GM19099 (cell line): ENCODE measurements at regions not wholly inside any gene's neighbourhood (a gene's known extent, or its start where the extent isn't known, plus 50 kb on each side); places are given as distances from the start of the nearest gene placed in this dataset.

Source experiments
- POLR2A ChIP-seq: IDR thresholded peaks from 3 replicates; pipeline ENCODE4 v1.6.1; 2011; ENCODE audit warnings: low read depth; ENCODE audit not compliant: insufficient read length; ENCODE audit errors: extremely low read depth

DNA sequence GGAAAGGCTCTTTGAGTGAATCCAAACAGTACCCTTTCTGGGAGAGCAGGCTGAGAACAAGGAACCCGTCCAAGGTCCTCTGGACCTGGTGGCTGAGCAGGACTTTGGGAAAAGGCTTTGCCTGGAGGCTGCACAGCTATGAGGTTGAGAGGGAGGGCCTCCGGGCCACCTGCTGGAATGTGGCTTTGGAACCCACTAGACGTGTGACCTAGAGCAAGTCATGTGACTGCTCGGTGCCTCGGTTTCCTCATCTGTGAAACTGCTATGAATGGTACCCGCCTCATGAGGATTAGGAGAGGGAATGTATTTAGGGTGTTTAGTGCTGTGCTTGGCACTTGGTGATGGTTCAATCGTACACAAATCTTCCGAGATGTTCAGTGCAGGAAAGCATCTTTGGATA lies 50.4 kb downstream of the HAPSTR1 start:
- no peak for TF ChIP-seq POLR2A

DNA sequence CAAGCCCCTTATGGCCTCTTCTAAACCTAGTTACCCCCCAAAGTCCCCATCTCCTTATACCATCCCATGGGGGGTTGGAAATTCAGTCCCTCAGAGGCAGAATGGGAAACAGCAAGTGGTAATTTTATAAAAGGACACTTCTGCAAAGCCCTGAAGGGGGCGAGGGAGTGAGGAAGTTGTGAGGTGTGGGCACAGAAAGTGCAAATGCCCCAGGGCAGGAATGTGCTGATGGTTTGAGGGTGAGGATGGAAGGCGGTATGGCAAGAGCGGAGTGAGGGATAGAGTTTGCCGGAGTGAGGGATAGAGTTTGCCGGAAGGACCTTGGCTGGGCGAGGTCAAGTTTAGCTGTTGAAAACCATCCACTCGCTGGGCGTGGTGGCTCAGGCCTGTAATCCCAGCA lies 52.7 kb downstream of the HAPSTR1 start:
- TF ChIP-seq POLR2A, result no peak

DNA sequence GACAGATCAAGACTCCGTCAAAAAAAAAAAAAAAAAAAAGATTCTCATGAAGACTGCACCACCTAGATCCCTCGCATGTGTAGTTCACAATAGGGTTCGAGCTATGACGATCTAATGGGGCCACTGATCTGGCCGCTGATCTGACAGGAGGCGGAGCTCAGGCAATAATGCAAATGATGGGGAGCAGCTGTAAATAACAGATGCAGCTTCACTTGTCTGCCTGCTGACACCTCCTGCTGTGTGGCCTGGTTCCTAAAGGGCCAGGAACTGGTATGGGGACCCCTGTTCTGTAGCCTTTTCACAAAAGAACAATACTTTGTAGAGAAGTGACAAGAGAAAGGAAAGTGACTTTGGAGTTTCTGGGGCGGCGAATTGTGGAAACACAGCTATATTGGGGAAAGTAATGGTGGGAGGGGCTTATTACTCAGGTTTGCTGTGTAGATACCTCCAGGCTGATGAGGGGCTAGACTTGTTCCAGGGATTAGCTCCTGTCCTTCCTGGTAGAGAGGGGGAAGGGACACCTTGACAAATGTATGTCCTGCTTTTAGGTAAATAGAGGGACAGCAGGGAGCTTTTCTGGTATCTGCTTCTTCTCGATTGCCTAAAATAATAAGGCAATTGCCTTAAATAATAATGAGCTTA lies 57.1 kb downstream of the HAPSTR1 start:
- TF ChIP-seq POLR2A, result no peak

DNA sequence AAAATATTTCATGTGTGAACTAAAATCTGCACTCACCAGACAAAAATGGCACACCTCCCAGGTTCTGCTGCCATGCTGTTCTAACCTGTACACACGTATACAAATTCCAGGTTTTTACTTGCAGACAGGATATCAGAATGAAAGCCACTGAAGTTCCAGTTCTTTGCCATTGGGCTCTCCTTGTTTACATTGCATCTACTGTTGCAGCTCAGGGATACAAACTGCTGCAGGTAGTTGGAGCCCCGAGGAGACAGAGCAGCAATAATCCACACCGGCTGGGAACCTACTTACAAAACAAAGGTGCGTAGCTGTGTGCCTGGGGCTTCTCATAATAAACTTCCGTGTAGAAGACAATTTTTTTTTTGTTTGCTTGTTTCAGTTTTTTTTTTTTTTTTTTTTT lies 59.6 kb downstream of the HAPSTR1 start:
- TF ChIP-seq POLR2A, result no peak

DNA sequence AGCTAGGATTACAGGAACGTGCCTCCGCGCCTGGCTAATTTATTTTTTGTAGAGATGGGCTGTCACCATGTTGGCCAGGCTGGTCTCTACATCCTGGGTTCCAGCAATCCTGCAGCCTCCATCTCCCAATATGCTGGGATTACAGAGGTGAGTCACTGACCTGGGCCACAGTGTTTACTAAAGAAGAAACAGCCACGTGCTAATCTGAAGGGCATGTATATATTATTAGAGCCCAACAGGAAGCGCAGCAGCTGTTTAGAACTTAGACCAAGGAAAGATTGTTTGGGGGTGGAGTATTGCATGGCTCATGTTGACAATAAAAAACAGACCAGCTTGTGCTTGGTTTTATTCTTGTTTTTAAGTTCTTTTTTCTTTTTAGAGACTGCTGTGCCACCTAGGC lies 60.2 kb downstream of the HAPSTR1 start:
- no peak for TF ChIP-seq POLR2A

DNA sequence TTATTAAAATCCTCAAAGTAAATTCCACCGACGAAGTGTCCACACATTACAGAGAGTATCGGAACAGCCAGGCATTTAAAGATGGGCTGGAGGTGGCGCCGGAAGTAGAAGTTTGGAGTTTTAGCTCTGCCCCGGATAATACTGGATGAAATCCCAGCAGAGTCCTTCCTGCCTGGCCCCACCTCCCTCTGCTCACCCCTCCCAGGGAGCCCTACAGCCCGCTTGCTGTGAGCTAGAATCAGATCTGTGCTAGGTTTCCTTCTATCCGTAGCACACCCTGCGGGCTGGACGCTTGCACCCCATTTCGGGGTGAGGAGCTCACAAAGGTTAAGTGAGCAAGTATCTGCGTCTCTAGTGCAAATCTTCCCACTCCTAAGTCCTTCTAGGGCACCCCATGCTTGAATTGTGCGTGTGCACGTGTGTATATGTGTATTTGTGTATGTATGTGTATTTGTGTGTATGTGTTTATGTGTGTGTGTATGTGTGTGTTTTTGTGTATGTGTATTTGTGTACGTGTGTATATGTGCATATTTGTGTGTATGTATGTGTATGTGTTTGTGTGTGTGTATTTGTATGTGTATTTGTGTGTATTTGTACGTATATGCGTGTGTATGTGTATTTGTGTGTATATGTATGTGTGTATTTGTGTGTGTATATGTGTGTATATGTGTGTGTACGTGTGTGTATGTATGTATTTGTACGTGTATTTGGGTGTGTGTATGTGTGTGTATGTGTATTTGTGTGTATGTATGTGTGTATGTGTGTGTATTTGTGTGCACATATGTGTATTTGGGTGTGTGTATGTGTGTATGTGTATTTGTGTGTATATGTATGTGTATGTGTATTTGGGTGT lies 61.4 kb downstream of the HAPSTR1 start:
- no peak for TF ChIP-seq POLR2A

DNA sequence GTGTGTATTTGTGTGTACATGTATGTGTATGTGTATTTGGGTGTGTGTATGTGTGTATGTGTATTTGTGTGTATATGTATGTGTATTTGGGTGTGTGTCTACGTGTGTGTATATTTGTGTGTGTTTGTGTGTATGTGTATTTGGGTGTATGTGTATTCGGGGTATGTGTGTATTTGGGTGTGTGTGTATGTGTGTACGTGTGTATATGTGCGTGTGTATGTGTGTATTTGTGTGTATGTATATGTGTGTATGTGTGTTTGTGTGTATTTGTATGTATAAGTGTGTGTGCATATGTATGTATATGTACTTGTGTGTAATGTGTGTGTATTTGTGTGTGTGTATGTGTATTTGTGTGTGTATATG lies 62.0 kb downstream of the HAPSTR1 start:
- TF ChIP-seq POLR2A, result no peak

DNA sequence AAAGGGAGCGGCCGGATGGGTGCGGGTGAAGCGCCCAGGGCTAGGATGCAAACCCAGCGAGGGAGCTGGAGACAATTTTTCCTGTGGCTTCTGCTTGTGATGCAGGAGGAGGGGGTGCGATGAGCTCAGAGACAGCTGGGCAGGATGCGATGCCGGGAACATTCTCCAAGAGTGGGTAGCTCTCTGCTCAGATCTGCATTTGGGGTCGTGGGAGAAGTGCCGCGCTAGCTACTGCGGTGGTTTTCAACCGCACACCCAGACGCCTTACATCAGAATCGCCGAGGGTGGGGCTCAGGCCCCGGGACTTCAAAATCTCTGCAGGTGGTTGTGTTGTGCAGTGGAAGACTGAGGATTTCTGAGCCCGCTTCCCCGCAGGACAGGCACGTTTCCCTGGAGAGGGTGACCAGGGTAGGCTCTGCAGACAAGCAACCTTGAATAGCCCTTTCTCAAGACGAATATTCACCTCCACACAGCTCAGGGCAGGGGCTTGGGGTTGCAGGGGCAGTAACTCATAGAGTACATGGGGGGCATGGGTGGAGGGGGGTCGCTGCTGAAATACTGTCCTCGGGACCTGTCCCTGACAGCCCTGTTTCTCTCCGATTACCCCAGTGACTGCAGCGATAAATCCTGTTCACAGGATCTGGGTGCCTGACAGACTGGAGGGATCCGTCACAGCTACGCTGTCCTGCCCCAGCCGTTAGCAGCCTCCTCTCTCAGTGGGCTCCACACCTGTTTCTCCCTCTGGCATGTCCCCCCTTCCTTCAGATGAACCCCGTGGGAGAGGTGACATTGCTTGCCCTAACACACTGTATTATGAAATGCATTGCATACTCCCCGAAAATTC lies 63.3 kb downstream of the HAPSTR1 start:
- TF ChIP-seq POLR2A, result no peak

DNA sequence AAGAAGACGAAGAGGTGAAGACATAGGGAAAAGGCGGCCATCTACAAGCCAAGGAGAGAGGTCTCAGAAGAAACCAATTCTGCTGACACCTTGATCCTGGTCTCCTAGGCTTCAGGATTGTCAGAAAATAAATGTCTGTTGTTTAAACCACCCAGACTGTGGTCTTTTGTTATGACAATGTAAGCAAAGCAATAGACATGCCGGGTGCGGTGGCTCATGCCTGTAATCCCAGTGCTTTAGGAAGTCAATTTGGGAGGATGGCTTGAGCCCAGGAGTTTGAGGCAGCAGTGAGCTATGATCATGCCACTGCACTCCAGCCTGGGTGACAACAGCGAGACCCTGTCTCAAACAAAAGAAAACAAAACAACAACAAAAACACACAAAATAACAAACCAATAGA lies 64.4 kb downstream of the HAPSTR1 start:
- no peak for TF ChIP-seq POLR2A

DNA sequence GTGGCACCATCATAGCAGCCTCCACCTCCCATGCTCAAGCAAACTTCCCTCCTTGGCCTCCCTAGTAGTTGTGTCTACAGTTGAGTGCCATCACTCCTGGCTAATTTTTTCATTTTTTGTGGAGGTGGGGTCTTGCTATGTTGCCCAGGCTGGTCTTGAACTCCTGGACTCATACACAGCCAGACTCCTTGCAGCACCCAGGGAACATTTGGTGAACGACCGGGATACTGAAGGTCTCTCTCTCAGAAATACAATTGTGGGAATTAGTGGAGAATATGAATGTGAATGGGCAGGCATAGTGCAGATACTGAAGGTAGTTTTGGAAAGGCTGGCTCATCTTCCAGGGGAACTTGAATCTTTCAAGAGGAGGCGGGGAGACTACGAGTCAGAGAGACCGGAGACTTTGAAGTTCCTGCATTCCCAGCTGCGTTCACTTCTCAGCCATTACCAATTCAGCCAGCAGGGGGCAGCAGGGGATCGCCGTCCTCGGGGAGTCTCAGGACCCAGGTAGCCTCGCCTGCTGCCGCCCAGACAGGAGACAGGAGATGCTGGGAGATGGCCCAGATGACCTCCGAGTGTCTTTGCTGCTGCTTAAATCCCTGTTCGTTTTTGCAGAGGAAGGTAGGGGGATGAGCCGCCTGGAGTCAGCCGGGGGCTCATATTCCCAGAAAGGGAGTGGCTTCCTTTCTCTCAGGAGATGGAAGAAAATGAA lies 68.6 kb downstream of the HAPSTR1 start:
- no peak for TF ChIP-seq POLR2A

DNA sequence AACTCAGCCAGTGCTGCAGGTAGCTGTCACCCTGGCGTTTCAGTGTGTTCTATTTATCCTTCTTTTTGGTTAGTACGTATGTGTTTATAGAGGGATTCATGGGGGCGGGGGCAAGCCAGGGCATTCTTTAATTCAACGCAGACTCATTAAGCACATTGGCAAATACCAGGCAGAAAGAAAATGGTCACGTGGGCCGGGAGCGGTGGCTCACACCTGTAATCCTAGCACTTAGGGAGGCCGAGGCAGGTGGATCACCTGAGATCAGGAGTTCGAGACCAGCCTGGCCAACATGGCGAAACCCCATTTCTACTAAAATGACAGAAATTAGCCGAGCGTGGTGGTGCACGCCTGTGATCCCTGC lies 69.1 kb downstream of the HAPSTR1 start:
- TF ChIP-seq POLR2A, result no peak

DNA sequence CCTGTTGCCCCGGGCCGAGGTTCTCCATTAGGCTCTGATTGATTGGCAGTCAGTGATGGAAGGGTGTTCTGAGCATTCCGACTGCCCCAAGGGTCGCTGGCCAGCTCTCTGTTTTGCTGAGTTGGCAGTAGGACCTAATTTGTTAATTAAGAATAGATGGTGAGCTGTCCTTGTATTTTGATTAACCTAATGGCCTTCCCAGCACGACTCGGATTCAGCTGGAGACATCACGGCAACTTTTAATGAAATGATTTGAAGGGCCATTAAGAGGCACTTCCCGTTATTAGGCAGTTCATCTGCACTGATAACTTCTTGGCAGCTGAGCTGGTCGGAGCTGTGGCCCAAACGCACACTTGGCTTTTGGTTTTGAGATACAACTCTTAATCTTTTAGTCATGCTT lies 74.2 kb downstream of the HAPSTR1 start:
- no peak for TF ChIP-seq POLR2A

DNA sequence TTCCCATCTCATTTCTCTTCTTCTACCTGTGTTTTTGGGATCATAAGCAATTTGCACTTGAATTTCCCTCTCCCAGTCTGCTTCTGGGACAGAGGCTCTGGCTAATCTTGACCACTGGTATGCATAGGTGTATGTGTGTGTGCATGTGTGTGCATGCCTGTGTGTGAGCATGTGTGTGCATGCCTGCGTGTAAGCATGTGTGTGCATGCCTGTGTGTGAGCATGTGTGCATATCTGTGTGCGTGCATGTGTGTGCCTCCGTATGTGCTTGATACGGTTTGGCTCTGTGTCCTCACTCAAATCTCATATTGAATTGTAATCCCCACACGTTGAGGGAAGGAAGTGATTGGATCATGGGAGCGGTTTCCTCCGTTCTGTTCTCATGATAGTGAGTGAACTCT lies 77.7 kb downstream of the HAPSTR1 start:
- no peak for TF ChIP-seq POLR2A

DNA sequence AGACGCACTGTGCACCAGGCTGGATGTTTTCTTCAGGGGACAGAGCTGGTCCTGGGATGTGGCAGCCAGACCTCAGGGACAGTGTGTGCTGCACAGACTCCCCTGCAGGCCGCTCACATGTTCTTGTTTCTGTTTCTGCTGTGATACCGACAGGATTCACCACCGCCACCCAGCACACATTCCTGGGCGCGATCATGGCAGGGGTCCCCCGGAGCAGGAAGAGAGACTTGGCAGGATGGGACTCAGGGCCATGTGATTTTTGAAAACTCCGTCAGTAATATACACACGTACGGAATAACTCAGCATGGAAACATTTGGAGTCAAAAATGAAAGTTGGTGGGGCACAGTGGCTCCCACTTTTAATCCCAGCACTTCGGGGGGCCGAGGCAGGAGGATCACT lies 79.0 kb downstream of the HAPSTR1 start:
- TF ChIP-seq POLR2A, result no peak
